CD4-positive, alpha-beta T cell treated with Interleukin-4 for 1 hour (primary cell): ENCODE measurements at regions not wholly inside any gene's neighbourhood (a gene's known extent, or its start where the extent isn't known, plus 50 kb on each side); places are given as distances from the start of the nearest gene placed in this dataset.

ENCODE experiments used
- DNase-seq, 2 donors: peaks; one replicate each; pipeline ENCODE4 v3.0.0-alpha.2; 2020 to 2022

GRCh38 chr9:96183751-96184150 is 118.2 kb downstream of the HSD17B3 start:
- no peak for DNase-seq

GRCh38 chr9:96178153-96178552 is 123.8 kb downstream of the HSD17B3 start:
- DNase-seq: no peak

GRCh38 chr9:96177719-96178028 is 124.3 kb downstream of the HSD17B3 start:
- DNase-seq: no peak

GRCh38 chr9:96177005-96177718 is 124.8 kb downstream of the HSD17B3 start:
- DNase-seq: no peak

GRCh38 chr9:96175796-96176195 is 126.2 kb downstream of the HSD17B3 start:
- no peak for DNase-seq

- DNase-seq: no peak
These were observed 127.0 kb downstream of the HSD17B3 start for GRCh38 chr9:96175001-96175400.

- DNase-seq: no peak
These were observed 127.6 kb downstream of the HSD17B3 start for GRCh38 chr9:96174371-96174770.

- no peak for DNase-seq
These were observed 128.3 kb downstream of the HSD17B3 start for GRCh38 chr9:96173640-96174039.

- no peak for DNase-seq
These were observed 129.2 kb downstream of the HSD17B3 start for GRCh38 chr9:96172797-96173196.

- no peak for DNase-seq
These were observed 130.2 kb downstream of the HSD17B3 start for GRCh38 chr9:96171728-96172127.

- DNase-seq: no peak
These were observed 132.1 kb downstream of the HSD17B3 start for GRCh38 chr9:96169901-96170300.

GRCh38 chr9:96169484-96169883 is 132.5 kb downstream of the HSD17B3 start:
- DNase-seq: no peak

- DNase-seq: no peak
These were observed 133.1 kb downstream of the HSD17B3 start for GRCh38 chr9:96168882-96169281.

GRCh38 chr9:96167011-96167410 is 135.0 kb downstream of the HSD17B3 start:
- DNase-seq: no peak

GRCh38 chr9:96164268-96164683 is 137.7 kb downstream of the HSD17B3 start:
- no peak for DNase-seq

- DNase-seq: no peak
These were observed 138.3 kb downstream of the HSD17B3 start for GRCh38 chr9:96163712-96164111.

GRCh38 chr9:96163161-96163560 is 138.8 kb downstream of the HSD17B3 start:
- DNase-seq: no peak

- no peak for DNase-seq
These were observed 140.2 kb downstream of the HSD17B3 start for GRCh38 chr9:96161819-96162218.

- no peak for DNase-seq
These were observed 141.1 kb downstream of the HSD17B3 start for GRCh38 chr9:96160866-96161265.

- DNase-seq: no peak
These were observed 141.8 kb downstream of the HSD17B3 start for GRCh38 chr9:96160168-96160567.

- no peak for DNase-seq
These were observed 142.4 kb downstream of the HSD17B3 start for GRCh38 chr9:96159596-96159995.

- DNase-seq: no peak
These were observed 142.9 kb downstream of the HSD17B3 start for GRCh38 chr9:96158909-96159575.

GRCh38 chr9:96158147-96158546 is 143.8 kb downstream of the HSD17B3 start:
- no peak for DNase-seq

- DNase-seq: no peak
These were observed 144.3 kb downstream of the HSD17B3 start for GRCh38 chr9:96157675-96158074.
